ENCODE measurements at regions not wholly inside any gene's neighbourhood (a gene's known extent, or its start where the extent isn't known, plus 50 kb on each side); places are given as distances from the start of the nearest gene placed in this dataset.
A peak's percentile ranks its signal among the peaks of the same experiment; 100 is the strongest.

DNA sequence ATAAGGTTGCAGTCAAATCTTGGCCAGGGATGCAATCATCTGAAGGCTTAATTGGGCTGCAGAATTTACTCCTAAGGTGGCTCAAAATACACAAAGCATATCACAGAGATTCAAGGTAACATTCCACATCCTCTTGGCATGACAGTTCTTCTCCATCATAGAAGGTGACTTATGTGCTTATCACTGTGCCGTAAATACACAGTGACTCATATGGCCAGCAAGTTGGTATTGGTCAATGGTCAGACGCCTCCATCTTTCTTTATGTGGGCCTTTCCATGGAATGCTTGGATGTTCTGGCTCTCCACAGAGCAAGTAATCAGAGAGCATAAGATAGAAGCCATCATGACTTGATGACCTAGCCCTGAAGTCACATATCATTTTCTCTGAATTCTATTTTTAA is 168.8 kb upstream of the ST8SIA2 start:
- peaks cover 0 to 7% of the 10 kb centered on the region in 2 donors for H3K27me3 Mint-ChIP-seq
- no peaks in the 10 kb centered on the region for H3K4me1 Mint-ChIP-seq
- ATAC-seq (replicated peaks) = no peak
- H3K9me3 Mint-ChIP-seq = peaks cover 3 to 4% of the 10 kb centered on the region in 2 donors
- H3K27ac Mint-ChIP-seq = no peak overlapping the region
- DNase-seq = no peak
- H3K36me3 Mint-ChIP-seq = no peaks in the 10 kb centered on the region
- no peak overlapping the region for H3K4me3 Mint-ChIP-seq

- Mint-ChIP-seq H3K4me1 (no peaks in the 10 kb centered on the region), H3K4me3 (no peak overlapping the region), H3K27me3 (peaks cover 0 to under 1% of the 10 kb centered on the region in 2 donors), H3K9me3 (peaks cover 3 to 4% of the 10 kb centered on the region in 2 donors), H3K36me3 (no peaks in the 10 kb centered on the region), H3K27ac (no peak overlapping the region)
- DNase-seq (no peak), ATAC-seq (replicated peaks) (peak in 1 of 2 donors; percentile 42)
Measured at GRCh38 chr15:92226020-92226612, 167.6 kb upstream of the ST8SIA2 start.

- DNase-seq (no peak), ATAC-seq (replicated peaks) (no peak)
- Mint-ChIP-seq H3K27me3 (peaks cover 4 to 7% of the 10 kb centered on the region in 2 donors), H3K9me3 (peaks cover 4 to 6% of the 10 kb centered on the region in 2 donors), H3K4me1 (no peaks in the 10 kb centered on the region), H3K4me3 (no peak overlapping the region), H3K36me3 (no peaks in the 10 kb centered on the region), H3K27ac (no peak overlapping the region)
Measured at GRCh38 chr15:92228830-92229229, 164.9 kb upstream of the ST8SIA2 start.

GRCh38 chr15:92231461-92231860 is 162.2 kb upstream of the ST8SIA2 start:
- H3K9me3 Mint-ChIP-seq = peaks cover 9 to 14% of the 10 kb centered on the region in 2 donors
- no peaks in the 10 kb centered on the region for H3K4me1 Mint-ChIP-seq
- H3K27ac Mint-ChIP-seq = no peak overlapping the region
- no peak for DNase-seq
- H3K27me3 Mint-ChIP-seq = peaks cover 4 to 18% of the 10 kb centered on the region in 2 donors
- no peak overlapping the region for H3K4me3 Mint-ChIP-seq
- ATAC-seq (replicated peaks) = no peak
- H3K36me3 Mint-ChIP-seq = no peaks in the 10 kb centered on the region

GRCh38 chr15:92232317-92232716 is 161.4 kb upstream of the ST8SIA2 start:
- H3K27me3 Mint-ChIP-seq = peaks cover 4 to 18% of the 10 kb centered on the region in 2 donors
- no peak overlapping the region for H3K4me3 Mint-ChIP-seq
- H3K27ac Mint-ChIP-seq = no peak overlapping the region
- H3K36me3 Mint-ChIP-seq = no peaks in the 10 kb centered on the region
- DNase-seq = no peak
- peaks cover 9 to 14% of the 10 kb centered on the region in 2 donors for H3K9me3 Mint-ChIP-seq
- no peaks in the 10 kb centered on the region for H3K4me1 Mint-ChIP-seq
- ATAC-seq (replicated peaks) = no peak

DNA sequence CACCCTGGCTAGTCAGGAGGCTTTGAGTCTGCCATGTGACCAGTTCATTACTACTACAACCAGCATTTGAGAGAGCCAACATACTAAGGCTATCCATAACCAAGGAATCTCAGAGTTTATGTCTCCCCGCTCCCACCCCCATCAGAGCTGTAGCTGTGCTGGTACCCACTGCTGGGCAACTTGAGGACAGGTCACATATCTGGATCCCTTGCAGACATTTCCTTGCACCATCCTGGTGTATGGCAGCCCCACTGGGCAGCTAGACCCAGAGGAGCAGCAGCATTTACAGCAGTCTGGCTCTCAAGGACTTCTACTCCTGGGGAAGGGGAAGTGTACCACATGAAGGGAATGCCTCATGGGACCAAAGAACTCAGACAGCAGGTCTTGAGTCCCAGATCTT is 160.8 kb upstream of the ST8SIA2 start:
- ATAC-seq (replicated peaks) = no peak
- no peaks in the 10 kb centered on the region for H3K4me1 Mint-ChIP-seq
- H3K9me3 Mint-ChIP-seq = peaks cover 9 to 14% of the 10 kb centered on the region in 2 donors
- H3K27ac Mint-ChIP-seq = no peak overlapping the region
- H3K36me3 Mint-ChIP-seq = no peaks in the 10 kb centered on the region
- no peak overlapping the region for H3K4me3 Mint-ChIP-seq
- DNase-seq = no peak
- H3K27me3 Mint-ChIP-seq = peaks cover 4 to 18% of the 10 kb centered on the region in 2 donors

GRCh38 chr15:92243227-92243626 is 150.5 kb upstream of the ST8SIA2 start:
- no peak overlapping the region for H3K27ac Mint-ChIP-seq
- peaks cover 0 to 7% of the 10 kb centered on the region in 2 donors for H3K27me3 Mint-ChIP-seq
- no peaks in the 10 kb centered on the region for H3K4me1 Mint-ChIP-seq
- no peak for ATAC-seq (replicated peaks)
- DNase-seq = no peak
- peaks cover 14% of the 10 kb centered on the region in 2 donors for H3K9me3 Mint-ChIP-seq
- H3K36me3 Mint-ChIP-seq = peaks cover 0 to 2% of the 10 kb centered on the region in 2 donors
- no peak overlapping the region for H3K4me3 Mint-ChIP-seq

DNA sequence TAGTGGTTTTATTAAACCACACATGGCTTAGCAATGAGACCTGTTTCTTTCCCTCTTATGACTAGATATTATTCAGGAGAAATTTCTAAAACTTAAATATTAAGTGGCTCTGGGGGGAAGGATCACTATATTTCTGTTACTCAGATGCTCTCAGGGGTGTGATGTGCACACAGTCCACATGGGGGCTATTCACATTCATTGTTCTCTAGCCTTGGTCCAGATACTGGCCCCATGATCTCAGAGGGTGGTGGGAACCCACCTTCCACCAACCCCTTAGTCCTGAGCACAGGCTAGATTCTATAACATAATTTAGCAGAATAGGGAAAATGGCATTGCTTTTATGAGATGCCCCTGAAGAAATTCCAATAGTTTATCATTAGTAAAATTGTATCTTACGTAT is 149.0 kb upstream of the ST8SIA2 start:
- H3K4me1 Mint-ChIP-seq = no peaks in the 10 kb centered on the region
- no peak for ATAC-seq (replicated peaks)
- H3K27me3 Mint-ChIP-seq = peaks cover 0 to 7% of the 10 kb centered on the region in 2 donors
- peaks cover 0 to 5% of the 10 kb centered on the region in 2 donors for H3K9me3 Mint-ChIP-seq
- no peak overlapping the region for H3K4me3 Mint-ChIP-seq
- DNase-seq = no peak
- H3K36me3 Mint-ChIP-seq = no peaks in the 10 kb centered on the region
- no peak overlapping the region for H3K27ac Mint-ChIP-seq

DNA sequence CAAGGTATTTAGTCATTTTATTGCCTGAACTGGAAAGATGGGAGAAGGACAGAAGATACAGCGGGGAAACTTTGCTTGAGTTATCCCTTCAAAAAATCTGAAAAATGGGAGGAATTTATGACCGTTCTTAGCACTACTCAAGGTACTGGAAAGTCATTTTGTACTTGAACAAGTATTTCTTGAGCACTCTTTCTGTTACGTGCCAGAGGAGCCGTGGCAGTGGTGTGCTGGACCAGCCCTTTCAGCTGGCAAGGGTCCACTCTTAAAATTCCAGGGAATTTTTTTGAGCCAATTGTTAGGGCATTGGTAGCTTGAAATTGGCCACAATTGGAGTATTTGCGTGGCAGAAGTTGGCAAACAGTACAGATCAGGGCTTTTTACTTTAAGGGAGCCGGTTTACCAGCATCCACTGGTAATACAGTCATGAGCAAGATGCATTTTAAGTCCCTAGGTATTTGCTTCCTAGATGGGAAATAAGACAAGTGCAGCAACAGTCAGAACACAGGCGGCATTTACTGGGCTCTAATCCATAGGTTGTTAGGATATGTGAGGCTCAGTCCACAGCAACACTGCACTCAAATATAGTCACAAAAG is 145.9 kb upstream of the ST8SIA2 start:
- no peak overlapping the region for H3K4me3 Mint-ChIP-seq
- H3K27me3 Mint-ChIP-seq = peaks cover 0 to 7% of the 10 kb centered on the region in 2 donors
- DNase-seq (no peak), ATAC-seq (replicated peaks) (no peak)
- no peaks in the 10 kb centered on the region for H3K36me3 Mint-ChIP-seq
- peaks cover 0 to 1% of the 10 kb centered on the region in 2 donors for H3K9me3 Mint-ChIP-seq
- no peaks in the 10 kb centered on the region for H3K4me1 Mint-ChIP-seq
- H3K27ac Mint-ChIP-seq = no peak overlapping the region

DNA sequence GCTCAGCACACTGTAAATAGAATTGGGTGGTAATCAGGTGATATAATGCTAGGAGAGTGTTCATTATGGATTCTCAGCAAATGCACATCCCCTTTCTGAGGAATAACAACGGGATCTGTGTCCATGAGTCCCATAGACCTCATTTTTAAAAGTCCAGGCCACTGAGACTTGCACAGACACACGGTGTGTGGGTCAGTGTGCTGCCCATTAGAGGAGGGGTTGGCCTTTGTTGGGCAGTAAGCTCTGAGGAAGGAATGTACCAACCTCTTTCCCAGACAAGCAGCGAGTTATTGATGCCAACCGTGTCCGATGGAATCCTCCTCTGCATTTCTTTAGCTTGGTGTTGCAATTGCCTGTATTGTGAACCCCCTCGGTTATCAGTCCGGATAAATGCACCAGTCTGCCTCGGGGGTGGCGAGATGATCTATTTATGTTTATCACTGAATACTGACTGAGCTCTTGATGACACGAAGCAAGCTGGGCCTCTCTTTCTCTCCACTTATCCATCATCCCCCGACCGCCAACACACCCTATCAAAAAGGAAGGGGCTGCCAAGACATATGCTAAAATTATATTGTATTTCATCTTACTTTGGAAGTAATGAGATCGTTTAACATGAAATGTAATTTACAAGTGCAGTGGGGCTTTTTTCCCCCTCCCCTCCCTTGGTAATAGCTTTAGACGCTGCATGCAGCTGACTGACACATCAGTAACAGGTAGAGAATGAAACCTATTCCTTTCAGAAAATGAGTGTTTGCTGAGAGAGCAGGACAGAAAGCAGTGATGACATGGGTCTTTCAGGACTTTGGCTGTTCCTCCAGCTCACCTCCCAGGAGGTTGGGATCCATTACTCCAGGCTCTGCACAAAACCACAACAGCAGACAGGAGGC is 126.6 kb upstream of the ST8SIA2 start:
- no peak overlapping the region for H3K4me3 Mint-ChIP-seq
- no peak for ATAC-seq (replicated peaks)

DNA sequence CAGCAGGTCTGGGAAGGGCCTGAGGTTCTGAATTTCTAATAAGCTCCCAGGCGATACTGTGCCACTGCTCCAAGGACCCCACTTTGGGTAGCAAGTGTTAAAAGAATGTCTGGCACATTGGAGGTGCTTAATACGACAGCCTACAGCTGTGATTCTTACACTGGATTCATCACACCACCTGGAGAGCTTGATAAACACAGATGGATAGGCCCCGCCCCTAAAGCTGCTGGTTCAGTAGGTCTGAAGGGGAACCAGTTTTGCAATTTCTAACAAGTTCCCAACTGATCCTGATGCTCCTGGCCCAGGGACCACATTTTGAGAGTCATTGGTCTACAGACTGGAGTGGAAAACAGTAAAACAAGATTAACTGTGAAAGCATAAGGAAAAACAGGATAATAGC is 124.8 kb upstream of the ST8SIA2 start:
- Mint-ChIP-seq H3K36me3 (no peaks in the 10 kb centered on the region), H3K27me3 (peaks cover 0 to 2% of the 10 kb centered on the region in 2 donors), H3K4me3 (no peak overlapping the region), H3K27ac (no peak overlapping the region), H3K4me1 (no peaks in the 10 kb centered on the region), H3K9me3 (peaks cover 2 to 5% of the 10 kb centered on the region in 2 donors)
- DNase-seq (no peak), ATAC-seq (replicated peaks) (no peak)

More for the DNA sequence above, 126.6 kb upstream of the ST8SIA2 start:
- Mint-ChIP-seq H3K27ac (no peak overlapping the region), H3K36me3 (no peaks in the 10 kb centered on the region), H3K4me1 (no peaks in the 10 kb centered on the region), H3K9me3 (peaks cover 4 to 11% of the 10 kb centered on the region in 2 donors), H3K27me3 (no peaks in the 10 kb centered on the region)
- DNase-seq = no peak

GRCh38 chr15:92271179-92271578 is 122.5 kb upstream of the ST8SIA2 start:
- DNase-seq = no peak
- Mint-ChIP-seq H3K9me3 (no peaks in the 10 kb centered on the region), H3K36me3 (no peaks in the 10 kb centered on the region), H3K4me3 (no peak overlapping the region), H3K27ac (no peak overlapping the region), H3K4me1 (no peaks in the 10 kb centered on the region), H3K27me3 (peaks cover 0 to 10% of the 10 kb centered on the region in 2 donors)
- no peak for ATAC-seq (replicated peaks)

- no peak overlapping the region for H3K27ac Mint-ChIP-seq
- ATAC-seq (replicated peaks) (no peak), DNase-seq (no peak)
- no peaks in the 10 kb centered on the region for H3K36me3 Mint-ChIP-seq
- no peak overlapping the region for H3K4me3 Mint-ChIP-seq
- H3K4me1 Mint-ChIP-seq = no peaks in the 10 kb centered on the region
- peaks cover 0 to 11% of the 10 kb centered on the region in 2 donors for H3K27me3 Mint-ChIP-seq
- no peaks in the 10 kb centered on the region for H3K9me3 Mint-ChIP-seq
Measured at GRCh38 chr15:92272106-92272505, 121.6 kb upstream of the ST8SIA2 start.

GRCh38 chr15:92273286-92273685 is 120.4 kb upstream of the ST8SIA2 start:
- ATAC-seq (replicated peaks) (no peak), DNase-seq (no peak)
- Mint-ChIP-seq H3K27me3 (peaks cover 0 to 11% of the 10 kb centered on the region in 2 donors), H3K36me3 (no peaks in the 10 kb centered on the region), H3K4me3 (no peak overlapping the region), H3K4me1 (no peaks in the 10 kb centered on the region), H3K9me3 (no peaks in the 10 kb centered on the region), H3K27ac (no peak overlapping the region)

All from stimulated activated naive B cell treated with anti-CD40 and anti-IgM and Interleukin-4, amounts not matched to agents 10 μg/mL and 1 μg/mL and 100 μg/mL, for 72 hours (primary cell).